Ureter (tissue), 1 donor: ENCODE measurements at regions not wholly inside any gene's neighbourhood (a gene's known extent, or its start where the extent isn't known, plus 50 kb on each side); places are given as distances from the start of the nearest gene placed in this dataset.

Experiments used
- DNase-seq: peaks from one replicate; pipeline ENCODE4 v3.0.0-alpha.2; 2020; ENCODE audit warnings: low spot score
- donor health status: DM: yes; HTN: yes; CAD: no.

- DNase-seq: no peak
Observed at GRCh38 chr1:224846119-224846907, 83.2 kb upstream of the DNAH14 start.

- no peak for DNase-seq
Observed at GRCh38 chr1:224850446-224850845, 79.0 kb upstream of the DNAH14 start.

GRCh38 chr1:224851210-224851847, 78.1 kb upstream of the DNAH14 start:
- DNase-seq: peak; percentile 69

- no peak for DNase-seq
Observed at GRCh38 chr1:224851848-224852261, 77.6 kb upstream of the DNAH14 start.

GRCh38 chr1:224852901-224853568, 76.4 kb upstream of the DNAH14 start:
- DNase-seq: no peak

GRCh38 chr1:224856973-224857372, 72.5 kb upstream of the DNAH14 start:
- no peak for DNase-seq

- DNase-seq: no peak
Observed at GRCh38 chr1:224859651-224860050, 69.8 kb upstream of the DNAH14 start.

- no peak for DNase-seq
Observed at GRCh38 chr1:224860488-224861338, 68.8 kb upstream of the DNAH14 start.

- no peak for DNase-seq
Observed at GRCh38 chr1:224861339-224861716, 68.1 kb upstream of the DNAH14 start.

GRCh38 chr1:224863486-224863885, 66.0 kb upstream of the DNAH14 start:
- no peak for DNase-seq

- DNase-seq: no peak
Observed at GRCh38 chr1:224864006-224864405, 65.5 kb upstream of the DNAH14 start.

GRCh38 chr1:224865510-224865909, 64.0 kb upstream of the DNAH14 start:
- no peak for DNase-seq

GRCh38 chr1:224866940-224867339, 62.5 kb upstream of the DNAH14 start:
- no peak for DNase-seq

- no peak for DNase-seq
Observed at GRCh38 chr1:224867715-224868114, 61.8 kb upstream of the DNAH14 start.

GRCh38 chr1:224872832-224873433, 56.5 kb upstream of the DNAH14 start:
- no peak for DNase-seq

- DNase-seq: no peak
Observed at GRCh38 chr1:224873434-224874369, 55.8 kb upstream of the DNAH14 start.

GRCh38 chr1:224874775-224875174, 54.7 kb upstream of the DNAH14 start:
- no peak for DNase-seq

- no peak for DNase-seq
Observed at GRCh38 chr1:224879162-224879803, 50.2 kb upstream of the DNAH14 start.
